HCT116 (cell line): ENCODE measurements at regions not wholly inside any gene's neighbourhood (a gene's known extent, or its start where the extent isn't known, plus 50 kb on each side); places are given as distances from the start of the nearest gene placed in this dataset.

Source experiments
- ATAC-seq: fragments of 200-7000 bp; cut with Tn5 transposase; 2 replicates; pipeline ENCODE4 v1.9.1; 2020; ENCODE audit warnings: mild to moderate bottlenecking, moderate library complexity
- BruUV-seq: library from RNA; stranded (reverse); fragments of 400-500 nt; replicated peaks from 2 replicates; lab custom pipeline; 2021; lab: Mats Ljungman, UMichigan
- CTCF ChIA-PET: fragments of 300-600 bp; sonication (Branson Sonifier 250); formaldehyde crosslinking; loops from one replicate; lab custom pipeline; 2021; ENCODE audit warnings: antibody characterized with exemption; lab: Charles Lee
- POLR2A ChIA-PET: fragments of 300-600, 350-600 bp; sonication (Branson Sonifier 250); formaldehyde crosslinking; loops from one replicate; lab custom pipeline; 2021; ENCODE audit warnings: antibody characterized with exemption; lab: Charles Lee
- RAD21 ChIA-PET, 2 experiments: fragments of 300-600 bp; sonication (Branson Sonifier 250); formaldehyde crosslinking; loops; one replicate each; lab custom pipeline; 2023; ENCODE audit warnings: low total read pairs in 2 of 2; ENCODE audit not compliant: uncharacterized antibody in 2 of 2, unreplicated experiment in 2 of 2, low non-redundant PET in 1 of 2; lab: Charles Lee
- DNase-seq: peaks from one replicate; pipeline ENCODE4 v3.0.0-alpha.2; 2010; ENCODE audit warnings: low read depth, low spot score
- H2AFZ ChIP-seq: fragments of 200-600 bp; shearing (Covaris generic), sonication (generic); 2 replicates; pipeline ENCODE4 v1.6.1; 2017; ENCODE audit warnings: low read depth, mixed run types, mixed read lengths, antibody characterized with exemption, low read length; ENCODE audit not compliant: poor library complexity, severe bottlenecking
- H3K27ac ChIP-seq: 2 replicates; pipeline ENCODE4 v1.5.1; 2012; ENCODE audit warnings: low read depth, low read length
- H3K27me3 ChIP-seq: fragments of 200-600 bp; sonication (generic); 2 replicates; pipeline ENCODE4 v1.6.1; 2016; ENCODE audit warnings: mixed run types, low read length, mixed read lengths; ENCODE audit not compliant: insufficient read depth
- H3K36me3 ChIP-seq, 2 experiments: fragments of 200-500 bp in 1 of 2; fragments of 200-600 bp in 1 of 2; sonication (Bioruptor generic) in 1 of 2; sonication (generic) in 1 of 2; 2 replicates each; pipeline versions ENCODE4 v1.5.1 to v1.6.1; 2014 to 2016; ENCODE audit warnings: low read length in 2 of 2, inconsistent platforms in 1 of 2, mixed read lengths in 1 of 2, mixed run types in 1 of 2; ENCODE audit not compliant: insufficient read depth in 2 of 2, control insufficient read depth in 1 of 2
- H3K4me1 ChIP-seq, 2 experiments: fragments of 200-600 bp in 1 of 2; sonication (generic) in 1 of 2; 2 replicates each; pipeline versions ENCODE4 v1.5.1 to v1.6.1; 2012 to 2017; ENCODE audit warnings: low read length in 2 of 2, inconsistent platforms in 1 of 2, mild to moderate bottlenecking in 1 of 2, mixed read lengths in 1 of 2, mixed run types in 1 of 2, moderate library complexity in 1 of 2; ENCODE audit not compliant: insufficient read depth in 2 of 2, control insufficient read depth in 1 of 2
- H3K4me2 ChIP-seq: fragments of 200-600 bp; sonication (generic); 2 replicates; pipeline ENCODE4 v1.6.1; 2017; ENCODE audit warnings: mixed run types, low read length, mixed read lengths
- H3K4me3 ChIP-seq, 2 experiments: fragments of 200-600 bp in 1 of 2; sonication (generic) in 1 of 2; replicated peaks in 1 of 2; 2 replicates each; pipeline ENCODE4 v1.5.1; 2011 to 2016; ENCODE audit warnings: low read length in 2 of 2, control low read depth in 1 of 2, low read depth in 1 of 2, mild to moderate bottlenecking in 1 of 2, mixed read lengths in 1 of 2, mixed run types in 1 of 2
- H3K79me2 ChIP-seq: fragments of 200-600 bp; sonication (generic); 2 replicates; pipeline ENCODE4 v1.6.1; 2017; ENCODE audit warnings: mild to moderate bottlenecking, mixed run types, low read length, moderate library complexity, mixed read lengths; ENCODE audit not compliant: insufficient read depth
- H3K9ac ChIP-seq: fragments of 200-600 bp; sonication (generic); 2 replicates; pipeline ENCODE4 v1.6.1; 2016; ENCODE audit warnings: low read length, mixed read lengths
- H3K9me2 ChIP-seq: fragments of 200-600 bp; sonication (generic), shearing (Covaris generic); 2 replicates; pipeline ENCODE4 v1.6.1; 2017; ENCODE audit warnings: mixed run types, mild to moderate bottlenecking, moderate library complexity; ENCODE audit not compliant: insufficient read depth
- H3K9me3 ChIP-seq, 2 experiments: fragments of 200-500 bp in 1 of 2; fragments of 200-600 bp in 1 of 2; sonication (Bioruptor generic) in 1 of 2; sonication (generic) in 1 of 2; 2 replicates each; pipeline ENCODE4 v1.6.1; 2014 to 2017; ENCODE audit warnings: low read length in 2 of 2, mixed read lengths in 2 of 2, inconsistent platforms in 1 of 2, low read depth in 1 of 2, mild to moderate bottlenecking in 1 of 2, mixed run types in 1 of 2, moderate library complexity in 1 of 2; ENCODE audit not compliant: control insufficient read depth in 1 of 2, insufficient read depth in 1 of 2
- H4K20me1 ChIP-seq: fragments of 200-600 bp; sonication (generic), shearing (Covaris generic); 2 replicates; pipeline ENCODE4 v1.6.1; 2017; ENCODE audit warnings: mixed run types, mild to moderate bottlenecking, moderate library complexity; ENCODE audit not compliant: insufficient read depth
- CBX3 ChIP-seq: IDR thresholded peaks from 2 replicates; pipeline ENCODE4 v1.6.1; 2012; ENCODE audit warnings: low read depth
- CEBPB ChIP-seq: IDR thresholded peaks from 2 replicates; pipeline ENCODE4 v1.6.1; 2012; ENCODE audit warnings: low read depth
- EGR1 ChIP-seq: IDR thresholded peaks from 2 replicates; pipeline ENCODE4 v1.6.1; 2012; ENCODE audit warnings: low read depth
- ELF1 ChIP-seq: IDR thresholded peaks from 2 replicates; pipeline ENCODE4 v1.6.1; 2012; ENCODE audit warnings: low read depth, borderline replicate concordance
- EZH2 ChIP-seq: fragments of 200-600 bp; sonication (generic); IDR thresholded peaks from 2 replicates; pipeline ENCODE4 v1.6.1; 2017; ENCODE audit warnings: antibody characterized with exemption, mixed run types
- EZH2phosphoT487 ChIP-seq: fragments of 200-600 bp; IDR thresholded peaks from 2 replicates; pipeline ENCODE4 v1.6.1; 2018; ENCODE audit warnings: antibody characterized with exemption, borderline replicate concordance
- FOSL1 ChIP-seq: IDR thresholded peaks from 2 replicates; pipeline ENCODE4 v1.6.1; 2012; ENCODE audit warnings: low read depth
- JUND ChIP-seq: IDR thresholded peaks from 2 replicates; pipeline ENCODE4 v1.6.1; 2012
- POLR2A ChIP-seq: IDR thresholded peaks from 2 replicates; pipeline ENCODE4 v1.7.0; 2011; ENCODE audit warnings: borderline replicate concordance; ENCODE audit not compliant: insufficient read depth, insufficient read length; ENCODE audit errors: extremely low read depth
- POLR2AphosphoS5 ChIP-seq: IDR thresholded peaks from 2 replicates; pipeline ENCODE4 v1.6.1; 2011; ENCODE audit warnings: mild to moderate bottlenecking, low read depth, low read length, moderate library complexity
- RAD21 ChIP-seq: IDR thresholded peaks from 2 replicates; pipeline ENCODE4 v1.6.1; 2012; ENCODE audit warnings: low read depth, mild to moderate bottlenecking
- REST ChIP-seq: IDR thresholded peaks from 2 replicates; pipeline ENCODE4 v1.6.1; 2012; ENCODE audit warnings: low read depth
- SP1 ChIP-seq: IDR thresholded peaks from 2 replicates; pipeline ENCODE4 v1.6.1; 2012; ENCODE audit warnings: low read depth
- SRF ChIP-seq: IDR thresholded peaks from 2 replicates; pipeline ENCODE4 v1.6.1; 2012; ENCODE audit warnings: low read depth
- TCF7L2 ChIP-seq: IDR thresholded peaks from 2 replicates; pipeline ENCODE4 v1.7.0; 2011; ENCODE audit warnings: borderline replicate concordance, inconsistent platforms; ENCODE audit not compliant: insufficient read depth, insufficient read length; ENCODE audit errors: extremely low read depth
- YY1 ChIP-seq: IDR thresholded peaks from 2 replicates; pipeline ENCODE4 v1.6.1; 2011; ENCODE audit warnings: low read length, low read depth, moderate library complexity, mild to moderate bottlenecking; ENCODE audit not compliant: insufficient replicate concordance; ENCODE audit errors: extremely low read depth
- ZBTB33 ChIP-seq: IDR thresholded peaks from 2 replicates; pipeline ENCODE4 v1.6.1; 2011; ENCODE audit warnings: mild to moderate bottlenecking, low read length, moderate library complexity; ENCODE audit not compliant: insufficient replicate concordance; ENCODE audit errors: extremely low read depth
- ZFX ChIP-seq: fragments of 450-650 bp; IDR thresholded peaks from 2 replicates; pipeline ENCODE4 v1.6.1; 2017
- intact Hi-C: fragments of 100-400 bp; cut with micrococcal nuclease; formaldehyde crosslinking; loops from 2 replicates; pipeline ENCODE4 v1.10.0; 2022
- TF ChIP-seq, protein P1 (sequence below): IDR thresholded peaks from 2 replicates; pipeline ENCODE4 v1.6.1; 2012
- TF ChIP-seq, protein P2 (sequence below), 3 experiments: fragments of 200-600 bp in 1 of 3; sonication (generic) in 1 of 3; IDR thresholded peaks in 2 of 3; conservative IDR thresholded peaks in 1 of 3; 2 replicates each; pipeline ENCODE4 v1.5.1; 2012 to 2017; ENCODE audit warnings: low read depth in 2 of 3, low read length in 2 of 3, antibody characterized with exemption in 1 of 3, borderline replicate concordance in 1 of 3, control low read depth in 1 of 3, mild to moderate bottlenecking in 1 of 3, mixed read lengths in 1 of 3, mixed run types in 1 of 3, moderate library complexity in 1 of 3; ENCODE audit not compliant: insufficient read depth in 1 of 3

- H3K4me1 ChIP-seq, result no peaks in the 10 kb centered on the region
- H3K79me2 ChIP-seq, result no peaks in the 10 kb centered on the region
- H3K36me3 ChIP-seq, result no peaks in the 10 kb centered on the region
- no peak overlapping the region for H2AFZ ChIP-seq
- no peak overlapping the region for H3K27ac ChIP-seq
- no peak for TF ChIP-seq ZFX
- no peak for TF ChIP-seq YY1
- TF ChIP-seq EZH2phosphoT487, result no peak
- no peak for TF ChIP-seq EGR1
- no peak for TF ChIP-seq POLR2A
- no peak for TF ChIP-seq SRF
- TF ChIP-seq JUND, result no peak
- TF ChIP-seq, protein P1, sequence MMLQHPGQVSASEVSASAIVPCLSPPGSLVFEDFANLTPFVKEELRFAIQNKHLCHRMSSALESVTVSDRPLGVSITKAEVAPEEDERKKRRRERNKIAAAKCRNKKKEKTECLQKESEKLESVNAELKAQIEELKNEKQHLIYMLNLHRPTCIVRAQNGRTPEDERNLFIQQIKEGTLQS, result no peak
- TF ChIP-seq ZBTB33, result no peak
- no peak for TF ChIP-seq POLR2AphosphoS5
- no peak for TF ChIP-seq SP1
- TF ChIP-seq CBX3, result no peak
- no peak for TF ChIP-seq TCF7L2
- TF ChIP-seq, protein P2, sequence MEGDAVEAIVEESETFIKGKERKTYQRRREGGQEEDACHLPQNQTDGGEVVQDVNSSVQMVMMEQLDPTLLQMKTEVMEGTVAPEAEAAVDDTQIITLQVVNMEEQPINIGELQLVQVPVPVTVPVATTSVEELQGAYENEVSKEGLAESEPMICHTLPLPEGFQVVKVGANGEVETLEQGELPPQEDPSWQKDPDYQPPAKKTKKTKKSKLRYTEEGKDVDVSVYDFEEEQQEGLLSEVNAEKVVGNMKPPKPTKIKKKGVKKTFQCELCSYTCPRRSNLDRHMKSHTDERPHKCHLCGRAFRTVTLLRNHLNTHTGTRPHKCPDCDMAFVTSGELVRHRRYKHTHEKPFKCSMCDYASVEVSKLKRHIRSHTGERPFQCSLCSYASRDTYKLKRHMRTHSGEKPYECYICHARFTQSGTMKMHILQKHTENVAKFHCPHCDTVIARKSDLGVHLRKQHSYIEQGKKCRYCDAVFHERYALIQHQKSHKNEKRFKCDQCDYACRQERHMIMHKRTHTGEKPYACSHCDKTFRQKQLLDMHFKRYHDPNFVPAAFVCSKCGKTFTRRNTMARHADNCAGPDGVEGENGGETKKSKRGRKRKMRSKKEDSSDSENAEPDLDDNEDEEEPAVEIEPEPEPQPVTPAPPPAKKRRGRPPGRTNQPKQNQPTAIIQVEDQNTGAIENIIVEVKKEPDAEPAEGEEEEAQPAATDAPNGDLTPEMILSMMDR (IDR thresholded peaks at IDR 0.05 in 2 of 3, conservative IDR thresholded peaks at IDR 0.05 in 1 of 3; ENCODE audit: borderline replicate concordance in 1 of 3, insufficient read depth in 1 of 3, low read depth in 2 of 3, low read length in 2 of 3), result no peak
- no peak for TF ChIP-seq FOSL1
- no peak for TF ChIP-seq ELF1
- no peak for TF ChIP-seq EZH2
- no peak for TF ChIP-seq REST
- no peak for TF ChIP-seq RAD21
- no peak for TF ChIP-seq CEBPB
- H3K4me2 ChIP-seq, result no peak overlapping the region
- ChIA-PET RAD21 (no interaction called here), POLR2A (no interaction called here), CTCF (no interaction called here)
- H3K4me3 ChIP-seq, result no peak overlapping the region
- no peak for ATAC-seq
- H3K27me3 ChIP-seq, result no peaks in the 10 kb centered on the region
- no peak overlapping the region for H3K9ac ChIP-seq
- no TSS peak for BruUV-seq
- intact Hi-C loops, result no loop called here
- DNase-seq, result no peak
- H3K9me2 ChIP-seq, result no peaks in the 10 kb centered on the region
- no peaks in the 10 kb centered on the region for H4K20me1 ChIP-seq
- no peaks in the 10 kb centered on the region for H3K9me3 ChIP-seq
Observed at GRCh38 chrX:75986976-75987375, 185.9 kb upstream of the PBDC1 start.
